ENCODE measurements at regions not wholly inside any gene's neighbourhood (a gene's known extent, or its start where the extent isn't known, plus 50 kb on each side); places are given as distances from the start of the nearest gene placed in this dataset.

GRCh38 chr2:175755656-175756386 lies 246.2 kb downstream of the LNPK start:
- TF ChIP-seq POLR2A (IDR thresholded peaks at IDR 0.05) (no peak), CTCF (IDR thresholded peaks at IDR 0.05) (no peak)
- DNase-seq (no peak), ATAC-seq (no peak)
- H3K4me3 ChIP-seq = no peak overlapping the region
- no peaks in the 10 kb centered on the region for H3K4me1 ChIP-seq
- intact Hi-C loops (cut with DNase I) = no loop called here
- no peak overlapping the region for H3K27ac ChIP-seq
- no peaks in the 10 kb centered on the region for H3K36me3 ChIP-seq
- no peaks in the 10 kb centered on the region for H3K27me3 ChIP-seq
- WGBS, 4 donors = 54 to 72% (median 65%) methylated on average over 4 of the region's 4 CpGs
- no peaks in the 10 kb centered on the region for H3K9me3 ChIP-seq

- ATAC-seq (no peak), DNase-seq (no peak)
- no peaks in the 10 kb centered on the region for H3K4me1 ChIP-seq
- H3K27me3 ChIP-seq = no peaks in the 10 kb centered on the region
- TF ChIP-seq CTCF (IDR thresholded peaks at IDR 0.05) (no peak), POLR2A (IDR thresholded peaks at IDR 0.05) (no peak)
- no peaks in the 10 kb centered on the region for H3K9me3 ChIP-seq
- H3K27ac ChIP-seq = no peak overlapping the region
- H3K36me3 ChIP-seq = no peaks in the 10 kb centered on the region
- H3K4me3 ChIP-seq = no peak overlapping the region
- intact Hi-C loops (cut with DNase I) = no loop called here
Observed at GRCh38 chr2:175755169-175755568, 246.9 kb downstream of the LNPK start.

DNA sequence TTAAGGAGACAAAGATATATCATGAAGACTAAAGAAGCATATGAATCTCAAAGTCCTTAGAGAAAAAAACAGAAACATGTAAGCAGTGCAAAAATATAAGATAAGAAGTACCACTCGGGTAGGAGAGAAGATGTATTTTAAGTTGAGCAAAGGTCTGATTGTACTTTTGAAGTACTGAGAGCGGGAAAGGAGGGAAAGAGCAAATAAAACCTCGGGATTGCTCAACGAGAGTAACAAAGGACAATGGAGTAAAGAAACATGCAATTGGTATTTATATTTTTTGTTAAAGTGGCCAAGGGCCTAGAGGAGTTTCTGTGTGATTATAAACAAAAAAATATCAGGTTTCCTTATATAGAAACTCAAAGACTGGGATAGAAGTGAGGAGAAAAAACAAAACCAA lies 251.9 kb downstream of the LNPK start:
- ATAC-seq = no peak
- no peak overlapping the region for H3K27ac ChIP-seq
- 73 to 78% (median 75%) methylated on average over 4 of the region's 4 CpGs for WGBS, 4 donors
- no peaks in the 10 kb centered on the region for H3K9me3 ChIP-seq
- no peak for DNase-seq
- no peaks in the 10 kb centered on the region for H3K4me1 ChIP-seq
- H3K4me3 ChIP-seq = no peak overlapping the region
- no peaks in the 10 kb centered on the region for H3K27me3 ChIP-seq
- H3K36me3 ChIP-seq = no peaks in the 10 kb centered on the region
- TF ChIP-seq CTCF (IDR thresholded peaks at IDR 0.05) = no peak
- intact Hi-C loops (cut with DNase I) = no loop called here

DNA sequence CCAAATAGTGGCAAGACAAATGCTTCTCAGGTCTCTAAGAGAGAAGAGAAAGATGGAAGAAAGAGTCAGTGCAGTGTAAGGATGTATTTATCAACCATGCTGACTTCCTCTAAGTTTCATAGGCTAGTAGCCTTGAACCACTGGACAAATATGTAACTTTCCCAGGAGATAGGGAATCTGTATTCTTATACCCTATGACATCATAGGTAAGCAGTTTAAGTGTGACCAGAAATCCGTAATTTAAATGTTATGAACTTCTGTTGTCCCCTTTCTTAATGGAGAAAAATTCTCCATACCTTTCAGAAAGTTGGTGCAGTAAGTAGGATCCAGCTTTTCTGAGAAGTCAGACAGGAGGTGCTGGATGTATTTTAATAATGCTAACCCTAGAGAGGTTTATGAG lies 256.2 kb downstream of the LNPK start:
- DNase-seq = no peak
- H3K9me3 ChIP-seq = no peaks in the 10 kb centered on the region
- H3K36me3 ChIP-seq = no peaks in the 10 kb centered on the region
- no peaks in the 10 kb centered on the region for H3K27me3 ChIP-seq
- TF ChIP-seq POLR2A (IDR thresholded peaks at IDR 0.05) (no peak), CTCF (IDR thresholded peaks at IDR 0.05) (no peak)
- no peak overlapping the region for H3K4me3 ChIP-seq
- intact Hi-C loops (cut with DNase I) = no loop called here
- no peak for ATAC-seq
- no peak overlapping the region for H3K27ac ChIP-seq
- 0 to 61% (median 14%) methylated on average over 1 of the region's 1 CpG for WGBS, 4 donors
- H3K4me1 ChIP-seq = no peaks in the 10 kb centered on the region
